ENCODE measurements at regions not wholly inside any gene's neighbourhood (a gene's known extent, or its start where the extent isn't known, plus 50 kb on each side); places are given as distances from the start of the nearest gene placed in this dataset.
"Not testable (repeated sequence)": the region's sequence is repeated elsewhere in the genome, so short reads cannot be mapped to it uniquely, and the experiment has no call there.

- TF ChIP-seq CTCF, POLR2AphosphoS5 (IDR thresholded peaks at IDR 0.05): not testable (repeated sequence)
Observed at GRCh38 chr17:45554479-45554878, 64.0 kb upstream of the PLEKHM1 start.
